Osteocyte (in vitro differentiated cells): ENCODE measurements at regions not wholly inside any gene's neighbourhood (a gene's known extent, or its start where the extent isn't known, plus 50 kb on each side); places are given as distances from the start of the nearest gene placed in this dataset.

Source experiments
- DNase-seq: peaks from one replicate; pipeline ENCODE4 v3.0.0; 2021; ENCODE audit warnings: mixed read lengths; ENCODE audit not compliant: unreplicated experiment; ENCODE audit errors: extremely low spot score
- H3K27ac Mint-ChIP-seq: one replicate; pipeline ENCODE4 v1.8.0; 2021; ENCODE audit warnings: mild to moderate bottlenecking, mixed read lengths; ENCODE audit not compliant: unreplicated experiment
- H3K27me3 Mint-ChIP-seq: one replicate; pipeline ENCODE4 v1.8.0; 2021; ENCODE audit warnings: mixed read lengths; ENCODE audit not compliant: unreplicated experiment
- H3K36me3 Mint-ChIP-seq: one replicate; pipeline ENCODE4 v1.8.0; 2021; ENCODE audit warnings: mixed read lengths; ENCODE audit not compliant: unreplicated experiment
- H3K4me1 Mint-ChIP-seq: one replicate; pipeline ENCODE4 v1.8.0; 2021; ENCODE audit warnings: mixed read lengths; ENCODE audit not compliant: unreplicated experiment
- H3K4me3 Mint-ChIP-seq: one replicate; pipeline ENCODE4 v1.8.0; 2021; ENCODE audit warnings: mild to moderate bottlenecking, moderate library complexity, mixed read lengths; ENCODE audit not compliant: unreplicated experiment
- H3K9me3 Mint-ChIP-seq: one replicate; pipeline ENCODE4 v1.8.0; 2021; ENCODE audit warnings: mixed read lengths; ENCODE audit not compliant: unreplicated experiment
- TF ChIP-seq, protein P1 (sequence below): fragments of 200-600 bp; sonication (generic); IDR thresholded peaks from 2 replicates; pipeline ENCODE4 v1.5.0; 2021; ENCODE audit warnings: antibody characterized with exemption, mild to moderate bottlenecking, moderate library complexity

DNA sequence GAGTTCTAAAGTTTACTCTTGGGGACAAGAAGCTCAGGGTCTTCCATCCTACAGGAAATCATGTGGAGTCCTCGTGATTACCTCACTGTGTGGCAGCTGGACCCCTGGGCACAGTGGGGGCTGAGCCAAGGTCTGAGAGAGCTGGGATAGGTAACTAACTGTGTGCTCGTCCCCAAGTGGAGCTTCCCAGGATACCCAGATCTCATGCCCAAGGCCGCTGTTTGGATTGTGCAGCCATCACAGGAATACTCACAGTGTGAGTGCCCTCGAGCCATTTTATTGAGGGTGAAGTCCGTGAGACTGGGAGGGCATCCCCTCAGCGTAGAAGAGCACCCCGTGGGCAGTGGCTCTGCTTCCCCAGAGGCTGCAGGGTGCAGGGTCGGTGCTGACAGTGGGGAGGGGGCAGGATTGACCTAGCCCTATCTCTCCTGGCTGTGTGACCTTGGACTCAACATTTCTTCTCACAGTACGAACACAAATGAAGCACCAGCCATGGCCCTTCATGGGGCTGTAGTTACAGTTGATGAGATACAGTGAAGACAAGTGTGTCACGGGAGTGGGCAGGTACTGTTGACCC, 69.6 kb upstream of the LEP start:
- no peak overlapping the region for H3K4me3 Mint-ChIP-seq
- no peaks in the 10 kb centered on the region for H3K9me3 Mint-ChIP-seq
- no peak for DNase-seq
- H3K27me3 Mint-ChIP-seq = peaks cover 73% of the 10 kb centered on the region
- TF ChIP-seq, protein P1, sequence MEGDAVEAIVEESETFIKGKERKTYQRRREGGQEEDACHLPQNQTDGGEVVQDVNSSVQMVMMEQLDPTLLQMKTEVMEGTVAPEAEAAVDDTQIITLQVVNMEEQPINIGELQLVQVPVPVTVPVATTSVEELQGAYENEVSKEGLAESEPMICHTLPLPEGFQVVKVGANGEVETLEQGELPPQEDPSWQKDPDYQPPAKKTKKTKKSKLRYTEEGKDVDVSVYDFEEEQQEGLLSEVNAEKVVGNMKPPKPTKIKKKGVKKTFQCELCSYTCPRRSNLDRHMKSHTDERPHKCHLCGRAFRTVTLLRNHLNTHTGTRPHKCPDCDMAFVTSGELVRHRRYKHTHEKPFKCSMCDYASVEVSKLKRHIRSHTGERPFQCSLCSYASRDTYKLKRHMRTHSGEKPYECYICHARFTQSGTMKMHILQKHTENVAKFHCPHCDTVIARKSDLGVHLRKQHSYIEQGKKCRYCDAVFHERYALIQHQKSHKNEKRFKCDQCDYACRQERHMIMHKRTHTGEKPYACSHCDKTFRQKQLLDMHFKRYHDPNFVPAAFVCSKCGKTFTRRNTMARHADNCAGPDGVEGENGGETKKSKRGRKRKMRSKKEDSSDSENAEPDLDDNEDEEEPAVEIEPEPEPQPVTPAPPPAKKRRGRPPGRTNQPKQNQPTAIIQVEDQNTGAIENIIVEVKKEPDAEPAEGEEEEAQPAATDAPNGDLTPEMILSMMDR = no peak
- peaks cover 16% of the 10 kb centered on the region for H3K4me1 Mint-ChIP-seq
- no peak overlapping the region for H3K27ac Mint-ChIP-seq
- H3K36me3 Mint-ChIP-seq = no peaks in the 10 kb centered on the region

DNA sequence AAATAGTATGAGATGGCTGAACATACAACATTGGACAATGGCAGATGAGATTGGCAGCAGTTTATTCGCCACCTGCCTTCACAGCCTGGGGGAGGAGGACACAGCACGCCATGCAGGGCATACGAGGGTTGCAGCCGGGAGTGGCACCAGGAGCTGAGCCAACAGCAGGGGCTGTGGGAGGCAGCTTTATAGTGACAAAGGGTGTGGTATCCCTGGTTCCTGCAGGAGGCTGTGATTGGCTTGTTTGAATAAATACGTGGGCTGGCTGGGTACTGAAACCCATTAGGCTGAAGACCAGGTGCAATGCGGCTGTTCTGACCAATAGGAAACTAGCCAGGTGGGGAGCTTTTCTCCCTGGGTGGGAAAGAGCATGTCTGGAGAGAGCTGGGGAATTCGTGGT, 68.9 kb upstream of the LEP start:
- DNase-seq = no peak
- Mint-ChIP-seq H3K4me3 (no peak overlapping the region), H3K4me1 (peaks cover 11% of the 10 kb centered on the region), H3K27ac (no peak overlapping the region), H3K27me3 (peaks cover 75% of the 10 kb centered on the region), H3K9me3 (no peaks in the 10 kb centered on the region), H3K36me3 (no peaks in the 10 kb centered on the region)
- TF ChIP-seq, protein P1 = no peak

DNA sequence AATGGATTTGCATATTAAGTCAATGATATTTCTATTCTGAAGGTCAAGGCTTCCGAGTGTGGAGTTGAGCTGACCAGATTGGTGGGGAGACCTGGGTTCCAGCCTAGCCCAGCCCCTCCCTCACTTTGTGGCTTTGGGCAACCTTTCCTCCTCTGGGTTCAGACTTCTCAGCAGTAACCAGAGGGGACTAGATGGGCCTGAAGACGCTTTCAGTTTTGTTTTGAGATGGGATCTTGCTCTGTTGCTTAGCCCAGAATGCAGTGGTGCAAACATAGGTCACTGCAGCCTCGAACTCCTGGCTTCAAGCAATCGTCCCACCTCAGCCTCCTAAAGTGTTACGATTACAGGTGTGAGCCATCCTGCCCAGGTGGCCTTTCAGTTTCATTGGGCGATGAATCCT, 68.1 kb upstream of the LEP start:
- H3K27me3 Mint-ChIP-seq = peaks cover 77% of the 10 kb centered on the region
- no peak overlapping the region for H3K27ac Mint-ChIP-seq
- H3K4me3 Mint-ChIP-seq = no peak overlapping the region
- no peaks in the 10 kb centered on the region for H3K36me3 Mint-ChIP-seq
- H3K4me1 Mint-ChIP-seq = peaks cover 8% of the 10 kb centered on the region
- no peaks in the 10 kb centered on the region for H3K9me3 Mint-ChIP-seq
- TF ChIP-seq, protein P1 = no peak
- no peak for DNase-seq

DNA sequence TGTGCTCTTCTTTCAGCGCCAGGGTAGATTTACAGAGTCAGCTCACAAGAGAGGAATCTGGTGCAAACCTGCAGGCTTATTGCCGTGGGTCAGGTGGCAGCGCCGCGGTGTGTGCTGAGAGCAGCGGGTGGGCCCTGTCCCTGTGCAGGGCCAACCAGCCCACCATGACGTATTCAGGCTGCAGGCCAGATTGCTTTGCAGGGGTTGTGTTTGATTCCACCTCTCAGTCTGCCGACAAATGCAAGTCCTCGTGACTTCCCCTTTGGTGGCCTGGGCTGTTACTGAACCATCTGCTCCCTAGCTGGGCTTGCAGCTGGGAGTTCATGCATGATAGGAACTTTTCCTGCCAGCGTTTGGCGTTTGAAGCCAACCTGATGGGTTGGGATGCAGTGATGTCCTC, 66.7 kb upstream of the LEP start:
- H3K27me3 Mint-ChIP-seq = peaks cover 75% of the 10 kb centered on the region
- H3K4me3 Mint-ChIP-seq = no peak overlapping the region
- DNase-seq = no peak
- TF ChIP-seq, protein P1 = no peak
- no peaks in the 10 kb centered on the region for H3K4me1 Mint-ChIP-seq
- H3K9me3 Mint-ChIP-seq = no peaks in the 10 kb centered on the region
- no peak overlapping the region for H3K27ac Mint-ChIP-seq
- H3K36me3 Mint-ChIP-seq = no peaks in the 10 kb centered on the region

DNA sequence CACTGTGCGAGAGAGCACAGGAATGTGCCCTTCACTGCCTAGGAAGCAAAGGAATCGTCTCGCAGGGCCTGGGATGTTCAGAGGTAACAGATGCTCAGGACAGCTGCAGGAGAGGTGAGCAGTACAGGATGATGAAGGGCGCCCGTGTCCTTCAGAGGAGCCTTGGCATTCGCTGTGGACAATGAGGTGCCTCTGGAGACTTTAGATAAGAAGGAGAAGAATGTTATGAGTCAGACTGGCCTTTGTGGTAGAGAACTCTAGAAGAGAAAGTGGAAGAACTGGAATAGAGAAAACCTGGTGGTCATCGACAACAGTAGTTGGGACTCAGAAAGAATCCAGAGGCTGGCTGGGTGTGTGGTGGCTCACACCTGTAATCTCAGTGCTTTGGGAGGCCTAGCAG, 64.4 kb upstream of the LEP start:
- no peak for DNase-seq
- Mint-ChIP-seq H3K4me3 (no peak overlapping the region), H3K9me3 (no peaks in the 10 kb centered on the region), H3K27ac (no peak overlapping the region), H3K27me3 (peaks cover 72% of the 10 kb centered on the region), H3K4me1 (no peaks in the 10 kb centered on the region), H3K36me3 (no peaks in the 10 kb centered on the region)
- TF ChIP-seq, protein P1 = no peak
